NCI-H2107 treated with DMSO at 0.1 percent for 48 hours (cell line): ENCODE measurements at regions not wholly inside any gene's neighbourhood (a gene's known extent, or its start where the extent isn't known, plus 50 kb on each side); places are given as distances from the start of the nearest gene placed in this dataset.
"Not testable (repeated sequence)": the region's sequence is repeated elsewhere in the genome, so short reads cannot be mapped to it uniquely, and the experiment has no call there.

Source experiments
- DNase-seq: peaks from one replicate; lab custom pipeline; 2025; ENCODE audit not compliant: unreplicated experiment; lab: John Stamatoyannopoulos, UW

DNA sequence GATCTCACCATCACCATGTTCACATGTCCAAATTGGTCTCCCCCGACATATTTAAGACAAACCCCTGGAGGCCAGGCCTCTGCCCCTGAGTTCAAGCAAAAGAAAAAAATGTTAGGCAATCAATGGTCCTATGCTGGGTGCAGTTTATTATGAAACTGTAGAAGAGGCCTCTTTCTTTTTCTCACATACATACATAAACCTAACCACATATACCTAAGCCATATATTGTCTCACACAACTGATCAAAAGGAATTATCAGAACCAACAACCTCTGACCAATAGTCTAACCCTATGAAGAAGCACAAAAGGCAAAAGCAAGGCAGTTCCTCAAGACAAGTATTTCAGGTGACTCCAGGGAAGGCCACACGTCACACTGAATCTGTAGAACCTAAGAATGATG is 49.9 kb downstream of the ILRUN start:
- DNase-seq: no peak

DNA sequence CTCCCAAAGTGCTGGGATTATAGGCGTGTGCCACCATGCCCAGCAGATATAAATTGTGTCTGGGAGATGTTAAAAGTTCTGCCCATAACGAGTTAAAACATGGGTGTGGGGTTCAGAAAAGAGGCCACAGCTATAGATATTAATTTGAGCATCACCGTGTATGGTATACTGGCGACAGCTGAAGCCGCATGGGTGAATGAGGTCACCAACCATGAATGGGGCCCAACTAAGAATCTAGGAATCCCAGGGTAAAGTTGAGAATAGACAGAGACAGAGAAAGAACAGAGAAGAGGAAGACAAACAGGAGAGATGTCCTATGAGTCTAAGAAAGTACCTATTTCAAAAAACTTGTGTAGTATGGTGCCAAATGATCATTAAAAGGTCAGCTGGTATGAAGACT is 50.9 kb downstream of the ILRUN start:
- DNase-seq: no peak

DNA sequence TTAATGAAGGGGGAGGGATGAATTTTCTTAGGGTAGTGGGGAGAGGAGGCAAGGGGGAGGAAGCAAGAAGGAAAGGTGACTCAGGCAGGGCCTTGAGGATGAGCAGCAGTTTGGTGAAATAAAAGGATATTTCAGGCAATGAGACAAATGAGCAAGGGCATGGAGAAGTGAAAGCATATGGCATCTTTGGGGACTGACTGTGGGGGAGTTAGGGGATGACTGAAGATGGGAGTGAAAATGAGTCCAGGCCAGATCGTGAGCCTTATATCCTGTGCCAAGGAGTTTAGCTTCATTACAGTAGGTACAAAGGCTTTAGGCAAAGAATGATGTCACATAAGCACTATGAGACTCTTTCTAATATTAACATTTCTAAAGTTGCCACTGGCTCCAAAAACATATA is 51.9 kb downstream of the ILRUN start:
- no peak for DNase-seq

DNA sequence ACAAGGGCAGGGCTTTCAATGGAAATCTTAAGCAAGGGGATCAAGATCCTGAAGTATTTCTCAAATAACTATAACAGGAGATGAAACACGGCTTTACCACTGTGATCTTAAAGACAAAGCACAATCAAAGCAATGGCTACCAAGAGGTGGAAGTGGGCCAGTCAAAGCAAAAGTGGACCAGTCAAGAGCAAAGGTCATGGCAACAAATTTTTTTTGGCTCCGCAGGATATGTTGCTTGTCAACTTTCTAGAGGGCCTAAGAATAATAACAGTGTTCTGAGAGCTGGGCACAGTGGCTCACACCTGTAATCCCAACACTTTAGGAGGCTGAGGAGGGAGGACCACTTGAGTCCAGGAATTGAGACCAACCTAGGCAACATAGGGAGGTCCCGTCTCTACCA is 54.1 kb downstream of the ILRUN start:
- no peak for DNase-seq

DNA sequence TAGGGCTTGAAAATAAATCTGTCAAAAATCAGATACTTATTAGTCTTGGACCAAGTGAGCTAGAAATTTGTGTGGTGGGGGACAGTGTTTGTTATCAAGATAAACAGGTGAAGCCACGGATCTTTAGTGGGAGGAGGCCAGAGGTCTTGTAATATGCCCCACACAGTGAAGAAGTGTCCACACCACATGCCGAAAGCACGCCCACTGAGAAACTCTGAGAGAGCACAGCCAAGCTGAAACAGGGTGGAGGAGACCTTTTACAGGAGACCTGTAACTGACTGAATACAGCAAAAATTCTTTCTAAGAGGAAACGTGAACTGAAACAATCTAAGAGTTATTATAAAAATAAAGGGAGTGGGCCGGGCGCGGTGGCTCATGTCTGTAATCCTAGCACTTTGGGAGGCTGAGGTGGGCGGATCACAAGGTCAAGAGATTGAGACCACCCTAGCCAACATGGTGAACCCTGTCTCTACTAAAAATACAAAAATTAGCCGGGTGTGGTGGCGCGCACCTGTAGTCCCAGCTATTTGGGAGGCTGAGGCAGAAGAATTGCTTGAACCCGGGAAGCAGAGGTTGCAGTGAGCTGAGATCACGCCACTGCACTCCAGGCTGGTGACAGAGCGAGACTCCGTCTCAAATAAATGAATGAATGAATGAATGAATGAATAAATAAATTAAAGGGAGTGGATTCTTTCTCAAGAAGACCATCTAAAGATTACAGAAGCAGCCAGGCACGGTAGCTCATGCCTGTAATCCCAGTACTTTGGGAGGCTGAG is 56.3 kb downstream of the ILRUN start:
- not testable (repeated sequence) for DNase-seq

DNA sequence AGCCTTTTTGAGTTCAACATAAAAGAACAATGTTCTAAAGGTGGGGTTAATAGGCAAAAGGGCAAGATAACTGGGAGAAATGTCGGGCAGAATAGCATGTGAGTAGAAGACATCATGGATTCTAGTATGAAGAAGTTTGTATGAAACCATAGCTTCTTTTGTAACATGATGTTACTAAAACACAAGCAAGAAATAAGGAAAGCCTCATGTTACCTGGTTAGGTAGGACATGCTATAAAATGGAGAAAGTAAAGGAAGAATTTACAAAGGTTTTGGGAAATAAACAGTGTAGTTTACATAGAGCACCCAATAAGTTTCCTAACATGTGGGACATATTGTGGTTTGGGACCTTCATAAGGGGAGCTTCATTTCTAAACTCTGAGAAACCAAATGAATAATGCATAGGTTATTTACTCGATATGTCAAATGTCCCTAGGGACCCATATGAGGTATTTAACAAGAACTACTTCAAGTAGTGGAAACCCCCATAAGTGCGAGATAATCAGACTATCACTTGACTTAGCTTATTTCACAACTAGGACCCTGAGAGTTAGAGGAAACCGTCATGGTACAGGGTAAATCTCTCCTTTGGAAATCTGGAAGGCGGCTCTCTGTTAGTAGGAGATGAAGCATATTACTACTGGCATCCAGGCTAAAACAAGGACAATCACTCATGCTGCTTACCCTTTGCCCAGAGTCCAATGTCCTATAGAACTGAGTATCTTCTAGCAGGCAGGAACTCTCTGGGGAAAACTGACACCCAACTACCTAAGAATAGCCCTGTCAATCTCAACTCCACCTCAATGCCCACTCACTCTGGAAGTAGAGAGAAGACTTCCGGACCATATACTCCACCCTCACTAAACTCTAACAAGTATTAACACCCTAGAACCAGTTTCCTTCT is 57.5 kb downstream of the ILRUN start:
- DNase-seq: no peak

DNA sequence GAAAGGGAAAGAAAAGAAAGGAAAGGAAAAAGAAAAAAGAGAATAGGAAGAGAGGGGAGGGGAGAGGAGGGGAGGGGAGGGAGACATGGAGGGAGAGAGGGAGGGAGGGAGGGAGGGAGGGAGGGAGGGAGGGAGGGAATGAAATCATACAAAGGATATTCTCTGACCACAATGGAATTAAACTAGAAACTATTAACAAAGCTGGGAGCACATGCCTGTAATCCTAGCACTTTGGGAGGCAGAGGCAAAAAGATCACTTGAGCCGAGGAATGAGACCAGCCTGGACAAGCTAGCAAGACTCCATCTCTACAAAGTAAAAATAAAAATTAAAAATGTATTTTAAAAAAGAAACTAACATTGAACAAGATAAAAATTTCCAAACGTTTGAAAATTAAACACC is 62.8 kb downstream of the ILRUN start:
- no peak for DNase-seq

DNA sequence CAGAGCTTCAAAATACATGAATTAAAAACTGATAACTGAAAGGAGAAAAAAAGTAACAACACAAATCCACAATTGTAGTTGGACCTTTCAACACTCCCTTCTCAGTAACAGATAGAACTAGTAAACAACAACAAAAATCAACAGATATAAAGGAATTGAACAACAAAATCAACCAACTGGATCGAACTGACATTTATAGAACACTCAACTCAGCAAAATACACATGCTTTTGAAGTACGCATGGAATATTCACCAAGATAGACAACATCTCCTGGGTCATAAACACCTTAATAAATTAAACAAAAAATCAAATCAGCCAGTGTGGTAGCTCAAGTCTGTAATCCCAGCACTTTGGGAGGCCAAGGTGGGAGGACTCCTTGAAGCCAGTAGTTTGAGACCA is 63.3 kb downstream of the ILRUN start:
- DNase-seq: no peak

DNA sequence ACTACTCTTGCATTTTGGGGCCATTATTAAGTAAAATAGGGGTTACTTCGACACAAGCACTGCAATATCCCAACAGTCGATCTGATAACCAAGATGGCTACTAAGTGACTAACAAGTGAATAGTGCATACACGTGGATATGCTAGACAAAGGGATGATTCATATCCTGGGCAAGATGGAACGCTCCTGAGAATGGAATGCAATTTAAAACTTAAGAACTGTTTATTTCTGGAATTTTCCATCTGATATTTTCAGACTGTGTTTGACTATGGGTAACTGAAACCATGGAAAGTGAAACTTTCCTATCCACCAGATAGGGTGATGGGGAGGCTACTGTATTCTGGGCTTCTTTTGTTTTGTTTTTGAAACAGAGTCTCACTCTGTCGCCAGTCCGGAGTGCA is 66.5 kb downstream of the ILRUN start:
- DNase-seq: no peak

DNA sequence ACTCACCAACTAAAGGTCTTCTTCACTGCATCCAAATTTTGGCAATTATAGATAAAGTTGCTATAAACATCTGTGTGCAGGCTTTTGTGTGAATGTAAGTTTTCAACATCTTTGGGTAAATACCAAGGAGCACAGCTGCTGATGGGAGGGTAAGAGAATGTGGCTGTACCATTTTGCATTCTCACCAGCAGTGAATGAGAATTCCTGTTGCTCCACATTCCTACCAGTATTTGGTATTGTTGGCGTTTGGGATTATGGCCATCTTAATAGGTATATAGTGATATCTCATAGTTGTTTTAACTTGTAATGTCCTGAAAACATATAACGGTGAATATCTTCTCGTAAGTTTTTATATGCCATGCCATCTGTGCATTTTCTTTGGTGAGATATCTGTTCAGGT is 69.3 kb downstream of the ILRUN start:
- DNase-seq: no peak

DNA sequence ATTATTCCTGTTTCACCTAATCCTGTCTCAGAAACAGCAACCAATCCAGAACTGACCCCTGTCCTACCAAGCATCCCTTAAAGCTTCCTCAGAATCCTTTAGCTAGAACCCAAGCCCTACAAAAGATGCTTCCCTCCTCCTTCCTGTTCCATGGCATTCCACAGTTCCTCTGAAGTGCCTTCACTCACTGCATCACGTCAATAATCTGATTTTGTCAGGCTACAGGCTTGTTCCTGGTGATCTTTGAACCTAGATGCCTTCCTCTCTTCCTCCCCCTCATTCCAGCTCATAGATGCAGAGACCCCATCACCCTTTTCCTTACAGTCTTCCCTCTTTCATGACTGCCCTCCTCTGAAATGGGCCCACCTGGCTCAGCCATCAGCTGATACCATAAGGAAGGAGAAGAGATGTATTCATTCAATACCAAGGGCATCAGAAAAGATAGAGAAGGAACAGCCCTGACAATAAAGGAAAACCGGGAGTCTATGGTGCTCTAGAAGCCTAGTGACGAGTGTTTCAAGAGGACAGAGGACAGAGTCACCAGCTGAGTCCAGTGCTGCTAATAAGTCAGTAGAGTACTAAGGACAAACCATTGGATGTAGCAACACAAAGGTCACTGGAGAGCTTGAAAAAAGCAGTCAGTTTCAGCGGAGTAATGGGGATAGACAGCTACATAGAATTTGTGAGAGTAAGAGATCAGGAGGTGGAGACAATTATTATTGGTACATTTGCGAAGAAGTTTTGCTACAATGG is 62.5 kb upstream of the SPDEF start:
- DNase-seq: no peak

DNA sequence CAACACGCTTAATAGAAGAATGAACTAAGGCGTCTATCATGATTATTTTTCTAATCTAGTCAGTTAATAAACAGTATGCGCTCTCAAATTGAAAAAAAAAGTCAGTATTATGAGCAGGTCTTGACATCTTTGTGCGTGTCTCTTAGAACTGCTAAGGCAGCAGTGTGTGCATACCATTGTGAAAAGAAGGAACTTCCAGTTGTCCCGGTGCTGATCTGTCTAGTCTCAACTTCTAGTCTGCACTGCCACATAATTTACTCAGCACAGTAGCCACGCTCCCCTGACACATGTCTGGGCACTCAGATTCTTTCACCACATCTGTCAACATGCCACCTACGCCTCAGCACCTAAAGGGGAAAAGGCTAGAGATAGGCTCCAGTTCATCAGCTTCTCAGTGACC is 61.1 kb upstream of the SPDEF start:
- no peak for DNase-seq

DNA sequence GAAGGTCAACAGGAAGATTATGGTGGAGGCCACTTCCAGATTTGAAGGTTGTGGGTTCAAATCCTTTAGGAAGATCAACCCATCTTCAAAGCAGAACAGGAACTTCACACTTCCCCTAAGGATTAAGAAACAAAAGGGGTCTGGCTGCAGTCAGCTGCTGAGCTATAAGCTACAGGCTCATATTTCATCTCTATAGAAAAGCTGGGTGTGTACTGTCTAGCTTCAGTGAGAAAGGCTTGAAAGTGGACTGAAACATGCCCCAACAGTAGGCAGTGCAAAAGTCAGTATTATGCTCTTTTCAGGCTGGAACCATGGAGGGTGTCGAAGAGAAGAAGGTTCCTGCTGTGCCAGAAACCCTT is 60.1 kb upstream of the SPDEF start:
- DNase-seq: peak; percentile 8

DNA sequence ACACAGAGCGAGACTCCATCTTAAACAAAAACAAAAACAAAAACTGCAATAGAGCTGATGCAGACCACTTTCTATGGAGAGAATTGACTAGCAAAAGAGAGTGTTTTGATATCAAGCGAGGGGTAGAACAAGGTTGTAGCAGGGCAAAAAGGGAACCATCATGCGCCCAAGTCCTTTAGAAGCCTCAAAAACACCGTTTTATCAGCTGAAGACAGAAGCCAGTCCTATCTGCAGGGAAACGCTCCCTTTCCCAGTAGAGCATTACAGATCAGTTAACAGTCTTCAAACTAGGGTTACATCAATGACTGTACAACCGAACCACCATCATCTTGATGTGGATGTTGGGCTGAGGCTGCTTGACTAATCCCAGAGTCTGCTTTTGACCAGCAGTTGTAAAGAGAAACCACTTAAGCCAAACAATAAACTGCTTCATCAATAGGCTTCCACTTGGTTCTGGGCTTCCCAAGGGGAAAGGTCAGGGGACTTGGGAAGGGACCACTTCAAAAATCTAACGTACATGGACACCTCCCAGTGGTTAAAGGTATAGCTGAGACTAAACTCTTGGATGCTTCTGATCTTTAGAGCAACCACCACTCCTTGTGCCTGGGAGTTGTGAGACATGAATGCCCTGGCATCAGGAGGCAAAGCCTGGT is 59.6 kb upstream of the SPDEF start:
- no peak for DNase-seq

DNA sequence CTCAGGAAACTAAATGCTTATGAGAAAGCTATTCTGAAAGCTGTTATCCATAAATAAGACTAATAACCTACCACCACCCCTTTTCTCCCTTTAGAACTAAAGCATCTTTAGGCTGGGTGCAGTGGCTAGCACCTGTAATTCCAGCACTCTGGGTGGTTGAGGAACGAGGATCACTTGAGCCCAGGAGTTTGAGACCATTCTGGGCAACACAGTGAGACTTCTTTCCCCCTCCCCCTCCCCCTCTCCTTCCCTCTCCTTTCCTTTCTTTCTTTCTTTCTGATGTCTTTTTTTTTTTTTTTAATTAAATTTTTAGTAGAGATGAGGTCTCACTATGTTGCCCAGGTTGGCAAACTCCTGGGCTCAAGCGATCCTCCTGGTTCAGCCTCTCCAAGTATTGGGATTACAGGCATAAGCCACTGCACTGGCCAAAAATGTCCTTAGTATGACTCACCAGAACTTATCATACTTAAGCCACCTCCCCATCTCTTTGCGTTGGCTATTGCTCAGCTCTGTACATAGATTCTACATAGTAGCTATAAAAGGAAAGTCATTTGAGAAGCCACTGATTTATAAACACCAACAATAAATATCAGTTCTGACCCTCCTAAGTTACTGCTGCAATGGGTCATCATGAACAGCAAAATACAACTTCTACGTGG is 54.8 kb upstream of the SPDEF start:
- no peak for DNase-seq

DNA sequence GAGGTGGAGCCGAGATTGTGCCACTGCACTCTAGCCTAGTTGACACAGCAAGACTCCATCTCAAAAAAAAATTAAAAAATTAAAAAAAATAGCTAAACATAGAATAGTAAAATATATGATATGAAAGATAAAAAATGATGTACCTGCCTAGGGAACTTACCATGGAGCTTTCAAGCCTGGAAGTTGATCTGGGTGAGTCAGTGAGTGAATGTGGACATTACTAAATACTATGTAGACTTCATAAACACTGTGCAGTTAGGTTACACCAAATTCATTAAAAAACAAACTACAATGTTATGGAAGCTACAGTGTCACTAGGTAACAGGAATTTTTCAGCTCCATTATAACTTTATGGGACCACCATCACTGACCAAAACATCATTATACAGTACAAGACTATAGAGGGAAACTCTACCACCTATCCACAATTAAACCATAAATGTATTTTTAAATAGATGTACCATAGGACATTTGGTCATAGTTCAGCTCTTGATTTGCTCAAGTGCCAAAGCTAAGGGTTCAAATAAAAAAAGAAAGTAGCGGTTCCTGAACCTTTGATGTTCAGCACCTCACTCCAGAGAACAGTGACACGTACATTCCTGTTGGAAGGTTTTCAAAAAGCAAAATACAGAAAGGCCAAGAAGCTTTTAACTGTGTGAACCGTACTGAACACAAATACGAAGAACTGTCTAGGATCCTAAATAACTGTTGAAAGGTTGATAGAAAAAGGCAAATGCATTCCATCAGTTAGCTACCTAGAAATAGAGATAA is 52.4 kb upstream of the SPDEF start:
- DNase-seq: no peak

DNA sequence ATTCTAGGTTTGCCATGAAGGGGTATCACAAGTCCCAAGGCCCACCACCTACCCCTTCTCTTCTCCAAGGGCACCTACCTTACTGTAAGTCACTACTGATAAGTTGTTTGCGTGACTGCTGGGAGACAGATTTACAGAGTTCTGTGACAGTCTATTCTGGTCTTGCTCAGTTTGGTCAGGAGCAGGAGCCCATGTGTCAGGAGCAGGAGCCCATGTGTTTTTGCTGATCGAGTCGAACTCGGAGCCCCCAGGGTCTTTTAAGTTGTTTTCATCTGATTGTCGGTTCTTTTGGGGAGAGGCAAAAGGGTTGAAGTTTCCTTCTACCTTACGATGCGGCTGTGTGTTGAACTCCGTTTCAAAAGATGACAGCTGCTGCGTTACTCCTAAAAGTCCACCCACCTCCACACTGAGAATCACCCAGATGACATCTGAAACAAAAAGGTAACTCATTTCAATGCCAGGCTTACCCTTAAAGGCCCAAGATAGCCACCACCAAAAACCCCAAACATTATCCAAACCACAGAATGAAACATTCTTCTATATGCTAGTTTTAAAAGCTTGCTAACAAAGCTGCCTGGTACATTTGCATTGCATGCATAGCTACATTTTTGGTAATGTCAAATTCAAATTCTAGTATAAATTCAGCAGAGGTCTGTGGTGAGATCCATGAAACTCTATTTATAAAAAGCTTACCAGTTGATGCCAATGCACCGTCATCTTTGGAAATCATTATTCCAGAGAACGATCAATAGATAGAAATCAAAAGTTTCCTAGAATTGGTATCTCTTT is 50.5 kb upstream of the SPDEF start:
- no peak for DNase-seq
